ENCODE measurements at regions not wholly inside any gene's neighbourhood (a gene's known extent, or its start where the extent isn't known, plus 50 kb on each side); places are given as distances from the start of the nearest gene placed in this dataset.

- H3K4me1 Mint-ChIP-seq = no peaks in the 10 kb centered on the region
- H3K4me2 ChIP-seq (replicated peaks; ENCODE audit: extremely low read depth, low read length, poor library complexity, severe bottlenecking) = no peak overlapping the region
- H4K20me1 ChIP-seq (ENCODE audit: insufficient read depth, low read length) = no peaks in the 10 kb centered on the region
- H3K4me3 ChIP-seq (replicated peaks in 1 of 3; ENCODE audit: low read depth in 2 of 3, low read length in 3 of 3) = no peak overlapping the region
- peaks cover 7 to 15% (median 8%) of the 10 kb centered on the region in 7 donors for H3K9me3 Mint-ChIP-seq
- no peaks in the 10 kb centered on the region for H3K27me3 ChIP-seq (ENCODE audit: control insufficient read depth in 2 of 2, insufficient read depth in 2 of 2, low read length in 2 of 2)
- no peaks in the 10 kb centered on the region for H3K79me2 ChIP-seq (ENCODE audit: insufficient read depth, low read length)
- H3K27ac ChIP-seq (ENCODE audit: low read depth in 1 of 2, low read length in 2 of 2) = no peak overlapping the region
- intact Hi-C loops (cut with micrococcal nuclease) = no loop called here
- H3K27ac Mint-ChIP-seq = no peak overlapping the region
- no peak overlapping the region for H3K9ac ChIP-seq (ENCODE audit: insufficient read depth, low read length, poor library complexity, severe bottlenecking)
- H3K4me1 ChIP-seq (ENCODE audit: control insufficient read depth in 1 of 2, insufficient read depth in 2 of 2, low read length in 2 of 2) = no peaks in the 10 kb centered on the region
- H3K4me3 Mint-ChIP-seq = no peak overlapping the region
- H2AFZ ChIP-seq (ENCODE audit: insufficient read depth, low read depth, low read length, poor library complexity, severe bottlenecking) = no peak overlapping the region
- no peaks in the 10 kb centered on the region for H3K27me3 Mint-ChIP-seq (ENCODE audit: low read depth in 3 of 3)
- no CpG with 5 or more reads among the region's 2 CpGs for WGBS (ENCODE audit: insufficient coverage)
- no peaks in the 10 kb centered on the region for H3K36me3 ChIP-seq (replicated peaks in 1 of 2; ENCODE audit: control insufficient read depth in 1 of 2, insufficient read depth in 2 of 2, low read length in 2 of 2)
- no peak for DNase-seq
- H3K9me3 ChIP-seq (replicated peaks in 1 of 2; ENCODE audit: control insufficient read depth in 1 of 2, insufficient read depth in 1 of 2, low read length in 2 of 2) = no peaks in the 10 kb centered on the region
- peaks cover 5 to 10% of the 10 kb centered on the region in 2 donors for H3K36me3 Mint-ChIP-seq
- no peak for TF ChIP-seq CTCF (IDR thresholded peaks at IDR 0.05)
Observed at GRCh38 chr16:72620853-72621252, 427.1 kb downstream of the ZFHX3 start.

GRCh38 chr16:72620348-72620747 lies 427.6 kb downstream of the ZFHX3 start:
- Histone ChIP-seq H3K79me2 (ENCODE audit: insufficient read depth, low read length) (no peaks in the 10 kb centered on the region), H3K9me3 (replicated peaks in 1 of 2; ENCODE audit: control insufficient read depth in 1 of 2, insufficient read depth in 1 of 2, low read length in 2 of 2) (no peaks in the 10 kb centered on the region), H3K27me3 (ENCODE audit: control insufficient read depth in 2 of 2, insufficient read depth in 2 of 2, low read length in 2 of 2) (no peaks in the 10 kb centered on the region), H3K27ac (ENCODE audit: low read depth in 1 of 2, low read length in 2 of 2) (no peak overlapping the region), H2AFZ (ENCODE audit: insufficient read depth, low read depth, low read length, poor library complexity, severe bottlenecking) (no peak overlapping the region), H3K4me1 (ENCODE audit: control insufficient read depth in 1 of 2, insufficient read depth in 2 of 2, low read length in 2 of 2) (no peaks in the 10 kb centered on the region), H3K9ac (ENCODE audit: insufficient read depth, low read length, poor library complexity, severe bottlenecking) (no peak overlapping the region), H3K4me3 (replicated peaks in 1 of 3; ENCODE audit: low read depth in 2 of 3, low read length in 3 of 3) (no peak overlapping the region), H3K4me2 (replicated peaks; ENCODE audit: extremely low read depth, low read length, poor library complexity, severe bottlenecking) (no peak overlapping the region), H3K36me3 (replicated peaks in 1 of 2; ENCODE audit: control insufficient read depth in 1 of 2, insufficient read depth in 2 of 2, low read length in 2 of 2) (no peaks in the 10 kb centered on the region), H4K20me1 (ENCODE audit: insufficient read depth, low read length) (no peaks in the 10 kb centered on the region)
- Mint-ChIP-seq H3K9me3 (peaks cover 3 to 13% (median 8%) of the 10 kb centered on the region in 7 donors), H3K4me3 (no peak overlapping the region), H3K27me3 (ENCODE audit: low read depth in 3 of 3) (no peaks in the 10 kb centered on the region), H3K27ac (no peak overlapping the region), H3K36me3 (peaks cover 6 to 11% of the 10 kb centered on the region in 2 donors), H3K4me1 (no peaks in the 10 kb centered on the region)
- no peak for TF ChIP-seq CTCF (IDR thresholded peaks at IDR 0.05)
- no peak for DNase-seq
- 100% methylated on average over 3 of the region's 4 CpGs for WGBS (ENCODE audit: insufficient coverage)
- intact Hi-C loops (cut with micrococcal nuclease) = no loop called here
